Breast epithelium (tissue), 4 donors: ENCODE measurements at regions not wholly inside any gene's neighbourhood (a gene's known extent, or its start where the extent isn't known, plus 50 kb on each side); places are given as distances from the start of the nearest gene placed in this dataset.

ENCODE experiments used
- DNase-seq, 2 donors: peaks; one replicate each; pipeline ENCODE4 v3.0.0-alpha.2; 2019; ENCODE audit warnings: low spot score in 2 of 2
- H3K27ac ChIP-seq, 2 donors: fragments of 200-600 bp; sonication (generic) in 1 of 2; one replicate each; pipeline ENCODE4 v1.5.1; 2016 to 2019; ENCODE audit warnings: mild to moderate bottlenecking in 1 of 2
- H3K27me3 ChIP-seq, 2 donors: fragments of 200-600 bp; sonication (generic) in 1 of 2; one replicate each; pipeline versions ENCODE4 v1.5.1 to v1.6.0; 2017 to 2019; ENCODE audit warnings: control low read depth in 1 of 2, mild to moderate bottlenecking in 1 of 2
- H3K36me3 ChIP-seq: fragments of 200-600 bp; one replicate; pipeline ENCODE4 v1.5.1; 2019
- H3K4me1 ChIP-seq, 2 donors: fragments of 200-600 bp; sonication (generic); one replicate each; pipeline ENCODE4 v1.5.1; 2016 to 2019; ENCODE audit warnings: control low read depth in 1 of 2
- H3K4me3 ChIP-seq, 3 donors: fragments of 200-600 bp; sonication (generic); 1 replicate in 2 of 3; 2 replicates in 1 of 3; pipeline ENCODE4 v1.5.1; 2016 to 2019; ENCODE audit warnings: mild to moderate bottlenecking in 3 of 3, moderate library complexity in 2 of 3
- H3K9me3 ChIP-seq, 2 donors: fragments of 200-600 bp; sonication (generic) in 1 of 2; one replicate each; pipeline ENCODE4 v1.5.1; 2016 to 2019; ENCODE audit warnings: control low read depth in 1 of 2
- CTCF ChIP-seq, 3 donors: fragments of 450-650 bp; IDR thresholded peaks; one replicate each; pipeline ENCODE4 v1.5.1; 2016 to 2017; ENCODE audit warnings: antibody characterized with exemption in 3 of 3, mild to moderate bottlenecking in 3 of 3, moderate library complexity in 3 of 3
- POLR2A ChIP-seq: fragments of 450-650 bp; IDR thresholded peaks from one replicate; pipeline ENCODE4 v1.6.1; 2016; ENCODE audit warnings: antibody characterized with exemption, mild to moderate bottlenecking, moderate library complexity
- POLR2AphosphoS5 ChIP-seq, 3 donors: sonication (generic); formaldehyde crosslinking; IDR thresholded peaks; one replicate each; pipeline ENCODE4 v1.6.1; 2017; ENCODE audit warnings: antibody characterized with exemption in 3 of 3
- intact Hi-C: fragments of 100-400 bp; cut with DNase I; formaldehyde crosslinking; loops from one replicate; pipeline ENCODE4 v1.15.1; 2023; ENCODE audit warnings: low total_unique reads

- Histone ChIP-seq H3K9me3 (no peaks in the 10 kb centered on the region), H3K4me3 (no peak overlapping the region), H3K27ac (no peak overlapping the region), H3K27me3 (no peaks in the 10 kb centered on the region), H3K4me1 (no peaks in the 10 kb centered on the region), H3K36me3 (no peaks in the 10 kb centered on the region)
- DNase-seq: no peak
- TF ChIP-seq POLR2A (no peak), POLR2AphosphoS5 (IDR thresholded peaks at IDR 0.05) (no peak), CTCF (IDR thresholded peaks at IDR 0.05) (no peak)
- intact Hi-C loops: no loop called here
Measured at GRCh38 chr5:143564417-143564816, 160.9 kb upstream of the NR3C1 start.

GRCh38 chr5:143562935-143563334, 159.4 kb upstream of the NR3C1 start:
- Histone ChIP-seq H3K4me3 (no peak overlapping the region), H3K9me3 (no peaks in the 10 kb centered on the region), H3K36me3 (no peaks in the 10 kb centered on the region), H3K4me1 (no peaks in the 10 kb centered on the region), H3K27me3 (no peaks in the 10 kb centered on the region), H3K27ac (no peak overlapping the region)
- TF ChIP-seq POLR2AphosphoS5 (IDR thresholded peaks at IDR 0.05) (no peak), POLR2A (no peak), CTCF (IDR thresholded peaks at IDR 0.05) (no peak)
- intact Hi-C loops: no loop called here
- DNase-seq: peak in 1 of 2 donors; percentile 17

GRCh38 chr5:143561219-143561618, 157.7 kb upstream of the NR3C1 start:
- intact Hi-C loops: no loop called here
- Histone ChIP-seq H3K4me3 (no peak overlapping the region), H3K27me3 (no peaks in the 10 kb centered on the region), H3K36me3 (no peaks in the 10 kb centered on the region), H3K27ac (no peak overlapping the region), H3K9me3 (no peaks in the 10 kb centered on the region), H3K4me1 (no peaks in the 10 kb centered on the region)
- TF ChIP-seq POLR2AphosphoS5 (IDR thresholded peaks at IDR 0.05) (no peak), POLR2A (no peak), CTCF (IDR thresholded peaks at IDR 0.05) (no peak)
- no peak for DNase-seq

GRCh38 chr5:143560378-143560777, 156.9 kb upstream of the NR3C1 start:
- intact Hi-C loops: no loop called here

GRCh38 chr5:143559586-143560109, 156.2 kb upstream of the NR3C1 start:
- H3K36me3 ChIP-seq: no peaks in the 10 kb centered on the region
- H3K4me3 ChIP-seq: no peak overlapping the region
- no peaks in the 10 kb centered on the region for H3K27me3 ChIP-seq
- no peak overlapping the region for H3K27ac ChIP-seq
- H3K4me1 ChIP-seq: no peaks in the 10 kb centered on the region
- no peak for DNase-seq
- no peaks in the 10 kb centered on the region for H3K9me3 ChIP-seq
- TF ChIP-seq POLR2AphosphoS5 (IDR thresholded peaks at IDR 0.05) (no peak), CTCF (IDR thresholded peaks at IDR 0.05) (no peak), POLR2A (no peak)
- intact Hi-C loops: no loop called here

More at GRCh38 chr5:143560378-143560777, 156.9 kb upstream of the NR3C1 start:
- TF ChIP-seq POLR2A: no peak
- TF ChIP-seq CTCF (IDR thresholded peaks at IDR 0.05): no peak
- TF ChIP-seq POLR2AphosphoS5 (IDR thresholded peaks at IDR 0.05): no peak
- Histone ChIP-seq H3K4me3 (no peak overlapping the region), H3K4me1 (no peaks in the 10 kb centered on the region), H3K9me3 (no peaks in the 10 kb centered on the region), H3K36me3 (no peaks in the 10 kb centered on the region), H3K27ac (no peak overlapping the region), H3K27me3 (no peaks in the 10 kb centered on the region)
- DNase-seq: no peak
